Natural killer cell (primary cell): ENCODE measurements at regions not wholly inside any gene's neighbourhood (a gene's known extent, or its start where the extent isn't known, plus 50 kb on each side); places are given as distances from the start of the nearest gene placed in this dataset.

Source experiments
- ATAC-seq, 3 donors: fragments of 150-1000 bp in 2 of 3; fragments of 200-7000 bp in 1 of 3; cut with Tn5 transposase; 1 replicate in 1 of 3; 2 replicates in 2 of 3; pipeline ENCODE4 v1.10.0; 2021; ENCODE audit warnings: mild to moderate bottlenecking in 2 of 3, moderate library complexity in 2 of 3
- DNase-seq, 2 donors: peaks; one replicate each; pipeline versions ENCODE4 v3.0.0 to v3.0.0-alpha.2; 2013 to 2021; ENCODE audit warnings: mixed read lengths in 1 of 2
- H3K27ac ChIP-seq: one replicate; pipeline ENCODE4 v1.5.1; 2013; ENCODE audit warnings: mild to moderate bottlenecking, low read length
- H3K27me3 ChIP-seq: one replicate; pipeline ENCODE4 v1.6.1; 2013; ENCODE audit warnings: low read length; ENCODE audit not compliant: control insufficient read depth, insufficient read depth
- H3K36me3 ChIP-seq: one replicate; pipeline ENCODE4 v1.6.1; 2013; ENCODE audit warnings: low read length; ENCODE audit not compliant: control insufficient read depth, insufficient read depth
- H3K4me1 ChIP-seq: one replicate; pipeline ENCODE4 v1.6.1; 2013; ENCODE audit warnings: low read length; ENCODE audit not compliant: control insufficient read depth, insufficient read depth
- H3K4me3 ChIP-seq: one replicate; pipeline ENCODE4 v1.5.1; 2013; ENCODE audit warnings: low read length
- H3K9me3 ChIP-seq: one replicate; pipeline ENCODE4 v1.6.1; 2013; ENCODE audit warnings: low read length; ENCODE audit not compliant: control insufficient read depth, insufficient read depth
- H3K27ac Mint-ChIP-seq, 2 donors: one replicate each; pipeline ENCODE4 v1.8.0; 2022; ENCODE audit warnings: mild to moderate bottlenecking in 2 of 2, mixed read lengths in 2 of 2, moderate library complexity in 1 of 2
- H3K27me3 Mint-ChIP-seq, 2 donors: one replicate each; pipeline ENCODE4 v1.8.0; 2022; ENCODE audit warnings: low read depth in 2 of 2, mixed read lengths in 2 of 2
- H3K36me3 Mint-ChIP-seq: one replicate; pipeline ENCODE4 v1.8.0; 2022; ENCODE audit warnings: mixed read lengths
- H3K4me1 Mint-ChIP-seq, 2 donors: one replicate each; pipeline ENCODE4 v1.8.0; 2022; ENCODE audit warnings: mixed read lengths in 2 of 2
- H3K4me3 Mint-ChIP-seq: one replicate; pipeline ENCODE4 v1.8.0; 2022; ENCODE audit warnings: mild to moderate bottlenecking, moderate library complexity, mixed read lengths
- H3K9me3 Mint-ChIP-seq, 2 donors: one replicate each; pipeline ENCODE4 v1.8.0; 2022; ENCODE audit warnings: mixed read lengths in 2 of 2
- CTCF ChIP-seq: fragments of 200-600 bp; IDR thresholded peaks from one replicate; pipeline ENCODE4 v1.8.0; 2022; ENCODE audit warnings: antibody characterized with exemption
- WGBS: methylation state at CpG from one replicate; pipeline ENCODE4 v1.1.7; 2013; ENCODE audit warnings: missing lambda C conversion rate; ENCODE audit not compliant: insufficient coverage; 5-methylcytosine and 5-hydroxymethylcytosine counted together
- intact Hi-C: fragments of 100-400 bp; cut with micrococcal nuclease; formaldehyde crosslinking; loops from one replicate; pipeline ENCODE4 v1.14.2; 2022

GRCh38 chr1:87918398-87918797 is 589.7 kb downstream of the LMO4 start:
- H3K4me1 Mint-ChIP-seq, result no peaks in the 10 kb centered on the region
- peaks cover 0 to 3% of the 10 kb centered on the region in 2 donors for H3K9me3 Mint-ChIP-seq
- H3K36me3 Mint-ChIP-seq, result peaks cover 9% of the 10 kb centered on the region
- DNase-seq (no peak), ATAC-seq (no peak)
- WGBS, result 86% methylated on average over 1 of the region's 1 CpG
- no peaks in the 10 kb centered on the region for H3K9me3 ChIP-seq
- intact Hi-C loops, result no loop called here
- H3K4me3 Mint-ChIP-seq, result no peak overlapping the region
- no peak overlapping the region for H3K27ac Mint-ChIP-seq
- TF ChIP-seq CTCF, result no peak
- H3K27me3 Mint-ChIP-seq, result peaks cover 0 to 4% of the 10 kb centered on the region in 2 donors
- H3K36me3 ChIP-seq, result no peaks in the 10 kb centered on the region
- H3K4me3 ChIP-seq, result no peak overlapping the region
- no peaks in the 10 kb centered on the region for H3K27me3 ChIP-seq
- H3K4me1 ChIP-seq, result no peaks in the 10 kb centered on the region
- no peak overlapping the region for H3K27ac ChIP-seq

- WGBS, result 83% methylated on average over 1 of the region's 2 CpGs
Measured at GRCh38 chr1:87922885-87923284, 594.2 kb downstream of the LMO4 start.

GRCh38 chr1:87926131-87926830 is 597.6 kb downstream of the LMO4 start:
- Histone ChIP-seq H3K4me1 (no peaks in the 10 kb centered on the region), H3K9me3 (no peaks in the 10 kb centered on the region), H3K4me3 (no peak overlapping the region), H3K27me3 (no peaks in the 10 kb centered on the region), H3K27ac (no peak overlapping the region), H3K36me3 (no peaks in the 10 kb centered on the region)
- no peaks in the 10 kb centered on the region for H3K4me1 Mint-ChIP-seq
- no peak for TF ChIP-seq CTCF
- H3K9me3 Mint-ChIP-seq, result peaks cover 3 to 5% of the 10 kb centered on the region in 2 donors
- WGBS, result 90% methylated on average over 2 of the region's 3 CpGs
- H3K27ac Mint-ChIP-seq, result no peak overlapping the region
- intact Hi-C loops, result no loop called here
- ATAC-seq, result no peak
- no peak for DNase-seq
- peaks cover 0 to 5% of the 10 kb centered on the region in 2 donors for H3K27me3 Mint-ChIP-seq
- no peak overlapping the region for H3K4me3 Mint-ChIP-seq
- peaks cover 6% of the 10 kb centered on the region for H3K36me3 Mint-ChIP-seq

More at GRCh38 chr1:87922885-87923284, 594.2 kb downstream of the LMO4 start:
- Histone ChIP-seq H3K4me1 (no peaks in the 10 kb centered on the region), H3K27ac (no peak overlapping the region), H3K9me3 (no peaks in the 10 kb centered on the region), H3K27me3 (no peaks in the 10 kb centered on the region), H3K4me3 (no peak overlapping the region), H3K36me3 (no peaks in the 10 kb centered on the region)
- Mint-ChIP-seq H3K27ac (no peak overlapping the region), H3K4me3 (no peak overlapping the region), H3K27me3 (peaks cover 0 to 3% of the 10 kb centered on the region in 2 donors), H3K9me3 (no peaks in the 10 kb centered on the region), H3K36me3 (no peaks in the 10 kb centered on the region), H3K4me1 (no peaks in the 10 kb centered on the region)
- ATAC-seq (no peak), DNase-seq (no peak)
- no peak for TF ChIP-seq CTCF
- intact Hi-C loops, result no loop called here

GRCh38 chr1:87926921-87927320 is 598.2 kb downstream of the LMO4 start:
- H3K9me3 ChIP-seq, result no peaks in the 10 kb centered on the region
- H3K4me1 ChIP-seq, result no peaks in the 10 kb centered on the region
- no peak overlapping the region for H3K4me3 Mint-ChIP-seq
- H3K27me3 ChIP-seq, result no peaks in the 10 kb centered on the region
- H3K27ac ChIP-seq, result no peak overlapping the region
- H3K27ac Mint-ChIP-seq, result no peak overlapping the region
- no peaks in the 10 kb centered on the region for H3K4me1 Mint-ChIP-seq
- ATAC-seq (no peak), DNase-seq (no peak)
- H3K36me3 Mint-ChIP-seq, result peaks cover 8% of the 10 kb centered on the region
- intact Hi-C loops, result no loop called here
- no peak for TF ChIP-seq CTCF
- no peak overlapping the region for H3K4me3 ChIP-seq
- H3K36me3 ChIP-seq, result no peaks in the 10 kb centered on the region
- H3K9me3 Mint-ChIP-seq, result peaks cover 3 to 9% of the 10 kb centered on the region in 2 donors
- H3K27me3 Mint-ChIP-seq, result peaks cover 0 to 5% of the 10 kb centered on the region in 2 donors
- WGBS, result no CpG with 5 or more reads among the region's 1 CpG
